ENCODE measurements at regions not wholly inside any gene's neighbourhood (a gene's known extent, or its start where the extent isn't known, plus 50 kb on each side); places are given as distances from the start of the nearest gene placed in this dataset.

DNA sequence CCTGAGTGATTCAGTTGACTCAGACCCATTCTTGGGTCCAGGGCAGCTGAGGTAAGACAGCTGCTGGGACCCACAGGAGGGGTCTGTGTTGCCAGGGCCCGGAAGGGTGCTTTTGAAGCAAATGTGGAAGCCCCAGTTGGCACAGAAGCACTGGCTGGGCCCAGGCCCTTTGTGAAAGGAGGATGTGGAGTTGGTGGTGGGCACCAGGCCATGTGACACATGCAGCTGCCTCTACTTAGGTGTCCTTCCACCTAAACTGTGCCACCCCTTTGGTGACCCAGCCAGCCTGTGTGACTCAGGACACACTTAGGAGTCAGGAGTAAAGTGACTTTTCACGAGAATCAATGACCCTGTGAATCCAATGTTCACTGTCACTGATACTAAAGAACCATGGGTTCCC is 114.3 kb upstream of the SLC25A48 start:
- TF ChIP-seq GABPA (IDR thresholded peaks at IDR 0.05; ENCODE audit: low read depth) (no peak), ETV6 (conservative IDR thresholded peaks at IDR 0.05 in 1 of 2, IDR thresholded peaks at IDR 0.05 in 1 of 2; ENCODE audit: borderline replicate concordance in 1 of 2, low read depth in 1 of 2) (no peak), EED (IDR thresholded peaks at IDR 0.05; ENCODE audit: low read depth) (no peak), EP300 (IDR thresholded peaks at IDR 0.05; ENCODE audit: borderline replicate concordance in 1 of 2, control insufficient read depth in 1 of 2, low read depth in 2 of 2, low read length in 2 of 2) (no peak), POLR2A (IDR thresholded peaks at IDR 0.05; ENCODE audit: low read depth, low read length) (no peak), EZH2 (IDR thresholded peaks at IDR 0.05; ENCODE audit: borderline replicate concordance, control insufficient read depth, low read depth, low read length) (no peak), EGR1 (IDR thresholded peaks at IDR 0.05; ENCODE audit: borderline replicate concordance in 1 of 2, low read depth in 2 of 2, low read length in 2 of 2) (no peak), MTA3 (IDR thresholded peaks at IDR 0.05; ENCODE audit: borderline replicate concordance, low read length) (no peak), CHD1 (IDR thresholded peaks at IDR 0.05; ENCODE audit: low read depth, low read length) (no peak)
- TF ChIP-seq, protein P1, sequence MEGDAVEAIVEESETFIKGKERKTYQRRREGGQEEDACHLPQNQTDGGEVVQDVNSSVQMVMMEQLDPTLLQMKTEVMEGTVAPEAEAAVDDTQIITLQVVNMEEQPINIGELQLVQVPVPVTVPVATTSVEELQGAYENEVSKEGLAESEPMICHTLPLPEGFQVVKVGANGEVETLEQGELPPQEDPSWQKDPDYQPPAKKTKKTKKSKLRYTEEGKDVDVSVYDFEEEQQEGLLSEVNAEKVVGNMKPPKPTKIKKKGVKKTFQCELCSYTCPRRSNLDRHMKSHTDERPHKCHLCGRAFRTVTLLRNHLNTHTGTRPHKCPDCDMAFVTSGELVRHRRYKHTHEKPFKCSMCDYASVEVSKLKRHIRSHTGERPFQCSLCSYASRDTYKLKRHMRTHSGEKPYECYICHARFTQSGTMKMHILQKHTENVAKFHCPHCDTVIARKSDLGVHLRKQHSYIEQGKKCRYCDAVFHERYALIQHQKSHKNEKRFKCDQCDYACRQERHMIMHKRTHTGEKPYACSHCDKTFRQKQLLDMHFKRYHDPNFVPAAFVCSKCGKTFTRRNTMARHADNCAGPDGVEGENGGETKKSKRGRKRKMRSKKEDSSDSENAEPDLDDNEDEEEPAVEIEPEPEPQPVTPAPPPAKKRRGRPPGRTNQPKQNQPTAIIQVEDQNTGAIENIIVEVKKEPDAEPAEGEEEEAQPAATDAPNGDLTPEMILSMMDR (IDR thresholded peaks at IDR 0.05 in 2 of 3, conservative IDR thresholded peaks at IDR 0.05 in 1 of 3; ENCODE audit: control insufficient read depth in 2 of 3, extremely low read depth in 1 of 3, insufficient read depth in 1 of 3, low read depth in 3 of 3, low read length in 3 of 3): no peak
- TF ChIP-seq, protein P2, sequence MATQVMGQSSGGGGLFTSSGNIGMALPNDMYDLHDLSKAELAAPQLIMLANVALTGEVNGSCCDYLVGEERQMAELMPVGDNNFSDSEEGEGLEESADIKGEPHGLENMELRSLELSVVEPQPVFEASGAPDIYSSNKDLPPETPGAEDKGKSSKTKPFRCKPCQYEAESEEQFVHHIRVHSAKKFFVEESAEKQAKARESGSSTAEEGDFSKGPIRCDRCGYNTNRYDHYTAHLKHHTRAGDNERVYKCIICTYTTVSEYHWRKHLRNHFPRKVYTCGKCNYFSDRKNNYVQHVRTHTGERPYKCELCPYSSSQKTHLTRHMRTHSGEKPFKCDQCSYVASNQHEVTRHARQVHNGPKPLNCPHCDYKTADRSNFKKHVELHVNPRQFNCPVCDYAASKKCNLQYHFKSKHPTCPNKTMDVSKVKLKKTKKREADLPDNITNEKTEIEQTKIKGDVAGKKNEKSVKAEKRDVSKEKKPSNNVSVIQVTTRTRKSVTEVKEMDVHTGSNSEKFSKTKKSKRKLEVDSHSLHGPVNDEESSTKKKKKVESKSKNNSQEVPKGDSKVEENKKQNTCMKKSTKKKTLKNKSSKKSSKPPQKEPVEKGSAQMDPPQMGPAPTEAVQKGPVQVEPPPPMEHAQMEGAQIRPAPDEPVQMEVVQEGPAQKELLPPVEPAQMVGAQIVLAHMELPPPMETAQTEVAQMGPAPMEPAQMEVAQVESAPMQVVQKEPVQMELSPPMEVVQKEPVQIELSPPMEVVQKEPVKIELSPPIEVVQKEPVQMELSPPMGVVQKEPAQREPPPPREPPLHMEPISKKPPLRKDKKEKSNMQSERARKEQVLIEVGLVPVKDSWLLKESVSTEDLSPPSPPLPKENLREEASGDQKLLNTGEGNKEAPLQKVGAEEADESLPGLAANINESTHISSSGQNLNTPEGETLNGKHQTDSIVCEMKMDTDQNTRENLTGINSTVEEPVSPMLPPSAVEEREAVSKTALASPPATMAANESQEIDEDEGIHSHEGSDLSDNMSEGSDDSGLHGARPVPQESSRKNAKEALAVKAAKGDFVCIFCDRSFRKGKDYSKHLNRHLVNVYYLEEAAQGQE (IDR thresholded peaks at IDR 0.05; ENCODE audit: low read depth, low read length): no peak
- TF ChIP-seq, protein P3, sequence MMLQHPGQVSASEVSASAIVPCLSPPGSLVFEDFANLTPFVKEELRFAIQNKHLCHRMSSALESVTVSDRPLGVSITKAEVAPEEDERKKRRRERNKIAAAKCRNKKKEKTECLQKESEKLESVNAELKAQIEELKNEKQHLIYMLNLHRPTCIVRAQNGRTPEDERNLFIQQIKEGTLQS (IDR thresholded peaks at IDR 0.05; ENCODE audit: borderline replicate concordance, extremely low read depth, low read depth, low read length): no peak
- TF ChIP-seq, protein P4, sequence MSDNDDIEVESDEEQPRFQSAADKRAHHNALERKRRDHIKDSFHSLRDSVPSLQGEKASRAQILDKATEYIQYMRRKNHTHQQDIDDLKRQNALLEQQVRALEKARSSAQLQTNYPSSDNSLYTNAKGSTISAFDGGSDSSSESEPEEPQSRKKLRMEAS (IDR thresholded peaks at IDR 0.05; ENCODE audit: low read depth, low read length): no peak

Measured in GM12878 (cell line).